Activated naive CD4-positive, alpha-beta T cell treated with anti-CD3 and anti-CD28 coated beads, Interleukin-2, amount 50 U/mL, for 24 hours (primary cell): ENCODE measurements at regions not wholly inside any gene's neighbourhood (a gene's known extent, or its start where the extent isn't known, plus 50 kb on each side); places are given as distances from the start of the nearest gene placed in this dataset.

Source experiments
- H3K27ac Mint-ChIP-seq: one replicate; pipeline ENCODE4 v1.8.0; 2021; ENCODE audit warnings: mild to moderate bottlenecking, mixed read lengths
- H3K27me3 Mint-ChIP-seq: one replicate; pipeline ENCODE4 v1.8.0; 2021; ENCODE audit warnings: mixed read lengths
- H3K36me3 Mint-ChIP-seq: one replicate; pipeline ENCODE4 v1.8.0; 2021; ENCODE audit warnings: mixed read lengths
- H3K4me1 Mint-ChIP-seq: one replicate; pipeline ENCODE4 v1.8.0; 2021; ENCODE audit warnings: mixed read lengths
- H3K4me3 Mint-ChIP-seq: one replicate; pipeline ENCODE4 v1.8.0; 2021; ENCODE audit warnings: mild to moderate bottlenecking, mixed read lengths
- H3K9me3 Mint-ChIP-seq: one replicate; pipeline ENCODE4 v1.8.0; 2021; ENCODE audit warnings: mixed read lengths

- no peaks in the 10 kb centered on the region for H3K4me1 Mint-ChIP-seq
- no peak overlapping the region for H3K4me3 Mint-ChIP-seq
- no peaks in the 10 kb centered on the region for H3K9me3 Mint-ChIP-seq
- peaks cover 30% of the 10 kb centered on the region for H3K27me3 Mint-ChIP-seq
- H3K36me3 Mint-ChIP-seq = no peaks in the 10 kb centered on the region
- H3K27ac Mint-ChIP-seq = no peak overlapping the region
Observed at GRCh38 chr2:13014783-13015182, 298.0 kb downstream of the TRIB2 start.

DNA sequence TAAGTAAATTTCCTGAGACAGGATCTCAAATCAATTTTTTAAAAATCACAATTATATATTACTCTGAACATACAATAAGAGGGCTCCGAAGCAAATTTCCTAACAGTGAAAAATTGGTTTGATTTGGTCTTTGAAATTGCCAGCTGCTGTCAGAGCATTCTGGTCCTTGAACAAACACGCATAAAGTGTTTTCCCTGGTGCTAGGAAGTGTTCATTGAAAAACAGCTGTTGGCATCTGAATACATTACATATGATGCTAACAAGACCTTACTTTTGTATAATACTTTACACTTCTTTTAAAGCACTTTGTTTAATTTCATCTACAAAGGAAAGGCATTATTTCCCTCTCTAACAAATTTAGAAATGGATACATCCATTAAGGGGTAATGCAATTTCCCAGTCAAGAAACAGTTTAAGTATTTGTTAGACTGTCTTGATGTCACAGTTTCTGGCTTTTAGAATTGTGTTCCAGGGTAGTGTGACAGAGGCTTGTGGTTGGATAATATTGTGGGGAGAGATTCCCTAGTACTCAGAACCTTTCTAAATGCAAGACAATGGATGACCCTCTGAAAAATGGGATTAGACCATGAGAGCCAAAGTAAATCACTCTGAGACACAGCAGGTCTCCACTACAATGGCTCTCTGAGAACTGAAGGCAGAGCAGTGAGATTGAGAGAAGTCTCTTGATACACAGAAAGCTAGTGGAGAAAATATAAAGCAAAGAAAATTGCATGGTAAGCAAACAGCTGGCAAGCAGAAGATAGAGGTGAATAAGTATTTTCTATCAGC lies 299.0 kb downstream of the TRIB2 start:
- H3K27me3 Mint-ChIP-seq = peaks cover 29% of the 10 kb centered on the region
- no peaks in the 10 kb centered on the region for H3K9me3 Mint-ChIP-seq
- no peaks in the 10 kb centered on the region for H3K4me1 Mint-ChIP-seq
- no peaks in the 10 kb centered on the region for H3K36me3 Mint-ChIP-seq
- no peak overlapping the region for H3K4me3 Mint-ChIP-seq
- no peak overlapping the region for H3K27ac Mint-ChIP-seq

DNA sequence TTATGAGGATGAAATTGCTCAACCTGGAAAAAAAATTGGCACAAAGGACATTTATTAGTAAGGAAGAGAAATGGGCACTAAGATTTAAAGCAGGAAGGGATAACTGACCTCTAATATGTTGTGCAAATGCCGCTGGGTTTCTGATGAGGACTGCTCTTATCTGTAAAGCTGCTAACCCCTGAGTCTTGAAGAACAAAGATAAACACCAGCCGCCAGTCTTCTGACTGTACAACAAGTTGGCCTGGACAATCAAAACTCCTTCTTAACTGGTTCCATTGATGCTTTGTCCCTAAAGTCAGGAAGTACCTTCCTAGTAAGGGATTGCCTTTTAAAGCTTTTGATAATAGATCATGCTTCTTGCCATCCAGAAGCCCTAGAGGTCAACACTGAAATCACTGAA lies 301.8 kb downstream of the TRIB2 start:
- H3K4me3 Mint-ChIP-seq = no peak overlapping the region
- H3K27ac Mint-ChIP-seq = no peak overlapping the region
- no peaks in the 10 kb centered on the region for H3K36me3 Mint-ChIP-seq
- no peaks in the 10 kb centered on the region for H3K9me3 Mint-ChIP-seq
- peaks cover 28% of the 10 kb centered on the region for H3K27me3 Mint-ChIP-seq
- no peaks in the 10 kb centered on the region for H3K4me1 Mint-ChIP-seq

- Mint-ChIP-seq H3K27me3 (peaks cover 22% of the 10 kb centered on the region), H3K9me3 (no peaks in the 10 kb centered on the region), H3K4me3 (no peak overlapping the region), H3K4me1 (no peaks in the 10 kb centered on the region), H3K27ac (no peak overlapping the region), H3K36me3 (no peaks in the 10 kb centered on the region)
Observed at GRCh38 chr2:13019781-13020180, 303.0 kb downstream of the TRIB2 start.

GRCh38 chr2:13020469-13020868 lies 303.7 kb downstream of the TRIB2 start:
- H3K9me3 Mint-ChIP-seq = no peaks in the 10 kb centered on the region
- no peaks in the 10 kb centered on the region for H3K36me3 Mint-ChIP-seq

DNA sequence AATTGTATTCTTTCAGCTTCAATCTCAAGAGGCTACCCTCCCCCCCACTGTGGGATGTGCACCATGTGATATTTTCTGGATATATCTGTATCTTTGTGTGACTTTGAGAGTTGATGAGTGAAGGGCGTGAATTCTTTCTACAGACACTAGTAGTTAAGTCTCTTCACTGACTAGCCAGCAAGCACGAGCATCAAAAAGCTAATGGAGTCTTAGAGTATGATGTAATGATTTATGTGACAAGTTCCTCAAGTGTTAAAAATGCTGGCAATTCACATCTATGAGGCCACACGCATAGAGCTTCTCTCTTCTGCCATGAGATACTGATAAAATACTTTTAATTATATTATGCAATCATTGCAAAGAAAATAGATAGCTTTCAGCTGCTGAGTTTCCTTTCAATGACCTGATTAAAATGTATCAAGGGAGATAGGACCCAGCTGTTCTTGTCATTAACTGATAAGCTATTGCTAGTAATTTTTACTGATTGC lies 304.8 kb downstream of the TRIB2 start:
- H3K4me3 Mint-ChIP-seq = no peak overlapping the region
- peaks cover 14% of the 10 kb centered on the region for H3K27me3 Mint-ChIP-seq
- no peak overlapping the region for H3K27ac Mint-ChIP-seq
- H3K4me1 Mint-ChIP-seq = no peaks in the 10 kb centered on the region
- no peaks in the 10 kb centered on the region for H3K9me3 Mint-ChIP-seq
- H3K36me3 Mint-ChIP-seq = no peaks in the 10 kb centered on the region

More at GRCh38 chr2:13020469-13020868, 303.7 kb downstream of the TRIB2 start:
- Mint-ChIP-seq H3K27ac (no peak overlapping the region), H3K27me3 (peaks cover 20% of the 10 kb centered on the region), H3K4me3 (no peak overlapping the region), H3K4me1 (no peaks in the 10 kb centered on the region)

GRCh38 chr2:13030606-13031005 lies 313.9 kb downstream of the TRIB2 start:
- Mint-ChIP-seq H3K9me3 (no peaks in the 10 kb centered on the region), H3K27ac (no peak overlapping the region), H3K36me3 (no peaks in the 10 kb centered on the region), H3K4me3 (no peak overlapping the region), H3K4me1 (no peaks in the 10 kb centered on the region), H3K27me3 (peaks cover 2% of the 10 kb centered on the region)

GRCh38 chr2:13034861-13035260 lies 318.1 kb downstream of the TRIB2 start:
- H3K36me3 Mint-ChIP-seq = no peaks in the 10 kb centered on the region
- no peaks in the 10 kb centered on the region for H3K4me1 Mint-ChIP-seq
- no peak overlapping the region for H3K4me3 Mint-ChIP-seq
- no peaks in the 10 kb centered on the region for H3K9me3 Mint-ChIP-seq
- H3K27me3 Mint-ChIP-seq = peaks cover 6% of the 10 kb centered on the region
- H3K27ac Mint-ChIP-seq = no peak overlapping the region

DNA sequence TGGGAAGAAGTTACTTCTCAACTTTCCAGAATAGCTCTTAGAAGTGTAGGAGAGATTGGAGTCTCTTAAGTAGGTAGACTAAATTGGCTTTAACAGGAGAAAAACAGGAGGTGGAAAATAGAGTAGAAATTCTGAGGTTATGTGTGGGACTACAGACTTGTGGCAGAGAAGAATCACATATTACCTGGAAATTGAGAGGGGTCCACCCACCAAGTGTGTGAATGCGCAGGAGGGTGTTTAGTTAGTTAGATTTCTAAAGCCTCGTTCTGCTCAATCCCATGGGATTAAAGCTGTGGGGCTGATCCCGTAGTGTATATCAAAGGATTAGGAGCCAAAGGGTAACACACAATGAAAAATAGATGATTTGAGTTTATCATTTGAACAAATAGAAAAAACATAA lies 319.1 kb downstream of the TRIB2 start:
- Mint-ChIP-seq H3K27ac (no peak overlapping the region), H3K9me3 (peaks cover 4% of the 10 kb centered on the region), H3K4me3 (no peak overlapping the region), H3K27me3 (peaks cover 10% of the 10 kb centered on the region), H3K36me3 (peaks cover 4% of the 10 kb centered on the region), H3K4me1 (no peaks in the 10 kb centered on the region)

GRCh38 chr2:13040043-13040442 lies 323.3 kb downstream of the TRIB2 start:
- peaks cover 7% of the 10 kb centered on the region for H3K36me3 Mint-ChIP-seq
- H3K27me3 Mint-ChIP-seq = peaks cover 33% of the 10 kb centered on the region
- H3K4me1 Mint-ChIP-seq = no peaks in the 10 kb centered on the region
- H3K9me3 Mint-ChIP-seq = peaks cover 11% of the 10 kb centered on the region
- H3K27ac Mint-ChIP-seq = no peak overlapping the region
- H3K4me3 Mint-ChIP-seq = no peak overlapping the region

GRCh38 chr2:13046557-13047165 lies 329.9 kb downstream of the TRIB2 start:
- Mint-ChIP-seq H3K27me3 (peaks cover 28% of the 10 kb centered on the region), H3K27ac (no peak overlapping the region), H3K4me3 (no peak overlapping the region), H3K36me3 (no peaks in the 10 kb centered on the region), H3K4me1 (no peaks in the 10 kb centered on the region), H3K9me3 (no peaks in the 10 kb centered on the region)

GRCh38 chr2:13050764-13051163 lies 334.0 kb downstream of the TRIB2 start:
- Mint-ChIP-seq H3K9me3 (no peaks in the 10 kb centered on the region), H3K4me3 (no peak overlapping the region), H3K4me1 (no peaks in the 10 kb centered on the region), H3K27me3 (peaks cover 15% of the 10 kb centered on the region), H3K27ac (no peak overlapping the region), H3K36me3 (no peaks in the 10 kb centered on the region)

GRCh38 chr2:13052547-13052946 lies 335.8 kb downstream of the TRIB2 start:
- Mint-ChIP-seq H3K27ac (no peak overlapping the region), H3K36me3 (no peaks in the 10 kb centered on the region), H3K27me3 (peaks cover 13% of the 10 kb centered on the region), H3K9me3 (no peaks in the 10 kb centered on the region), H3K4me3 (no peak overlapping the region), H3K4me1 (no peaks in the 10 kb centered on the region)

DNA sequence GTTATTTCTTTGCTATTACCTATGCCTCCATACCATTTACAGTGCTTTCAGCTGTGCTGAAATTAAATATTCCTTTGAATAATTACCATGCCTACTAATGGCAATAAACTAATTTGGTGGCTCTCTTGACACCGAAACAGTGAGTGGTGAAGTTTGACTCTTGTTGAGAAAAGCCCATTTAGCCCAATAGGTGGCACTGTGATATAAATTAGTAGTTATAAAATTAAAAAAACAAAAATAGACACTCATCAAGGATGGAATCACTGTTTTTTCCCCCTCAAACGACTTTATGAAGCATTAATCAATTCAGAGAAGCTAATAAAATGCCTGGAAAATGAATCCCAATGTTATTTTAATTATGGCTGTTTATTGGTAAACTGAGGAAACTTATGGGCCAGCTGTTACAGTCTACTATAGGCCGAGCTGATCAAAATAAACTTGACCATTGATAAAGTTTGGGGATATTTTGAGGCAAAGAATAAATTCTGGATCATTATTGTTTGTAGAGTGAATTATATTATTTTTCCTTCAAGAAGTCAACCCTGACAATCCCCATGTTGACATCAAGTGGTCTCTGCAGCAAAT lies 339.6 kb downstream of the TRIB2 start:
- Mint-ChIP-seq H3K27ac (no peak overlapping the region), H3K36me3 (no peaks in the 10 kb centered on the region), H3K9me3 (no peaks in the 10 kb centered on the region), H3K27me3 (peaks cover 12% of the 10 kb centered on the region), H3K4me1 (no peaks in the 10 kb centered on the region), H3K4me3 (no peak overlapping the region)

DNA sequence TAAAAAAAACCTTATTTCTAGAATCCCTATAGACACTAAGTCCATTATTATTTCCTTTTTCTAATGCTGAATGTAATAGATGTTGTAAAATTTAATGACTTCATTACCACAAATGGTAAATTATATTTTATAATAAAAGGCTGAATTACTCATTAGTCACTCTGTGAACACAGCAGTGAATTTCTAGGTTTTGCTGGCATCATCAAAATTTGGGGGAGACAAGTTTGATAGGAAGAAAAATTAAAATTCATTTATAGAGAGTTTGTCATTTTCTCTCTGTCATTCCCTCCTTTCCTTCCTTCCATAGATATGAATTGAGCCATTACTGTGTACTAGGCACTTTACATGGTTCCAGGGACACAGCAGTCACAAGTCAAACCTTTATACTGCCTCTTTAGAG lies 340.9 kb downstream of the TRIB2 start:
- H3K4me1 Mint-ChIP-seq = no peaks in the 10 kb centered on the region
- no peaks in the 10 kb centered on the region for H3K9me3 Mint-ChIP-seq
- no peak overlapping the region for H3K4me3 Mint-ChIP-seq
- H3K27me3 Mint-ChIP-seq = peaks cover 11% of the 10 kb centered on the region
- no peaks in the 10 kb centered on the region for H3K36me3 Mint-ChIP-seq
- H3K27ac Mint-ChIP-seq = no peak overlapping the region

GRCh38 chr2:13066676-13067075 lies 349.9 kb downstream of the TRIB2 start:
- H3K27me3 Mint-ChIP-seq = peaks cover 34% of the 10 kb centered on the region
- no peak overlapping the region for H3K4me3 Mint-ChIP-seq
- no peak overlapping the region for H3K27ac Mint-ChIP-seq
- no peaks in the 10 kb centered on the region for H3K9me3 Mint-ChIP-seq
- H3K4me1 Mint-ChIP-seq = no peaks in the 10 kb centered on the region
- no peaks in the 10 kb centered on the region for H3K36me3 Mint-ChIP-seq
